HTR-8/SVneo (cell line): ENCODE measurements at regions not wholly inside any gene's neighbourhood (a gene's known extent, or its start where the extent isn't known, plus 50 kb on each side); places are given as distances from the start of the nearest gene placed in this dataset.
"Not testable (repeated sequence)": the region's sequence is repeated elsewhere in the genome, so short reads cannot be mapped to it uniquely, and the experiment has no call there.

Experiments used
- DNase-seq: peaks from one replicate; pipeline ENCODE4 v3.0.0; 2011; ENCODE audit warnings: low spot score, mixed read lengths; ENCODE audit not compliant: insufficient read length
- FAIRE-seq: peaks from 2 replicates; lab custom pipeline; 2011; peaks lifted over from hg19 to GRCh38; lab: Jason Lieb, UNC

- DNase-seq (no peak), FAIRE-seq (no peak)
Measured at GRCh38 chr6:81289229-81289628, 463.3 kb downstream of the TENT5A start.

- DNase-seq (peak; percentile 21), FAIRE-seq (no peak)
Measured at GRCh38 chr6:81265106-81265505, 487.4 kb downstream of the TENT5A start.

GRCh38 chr6:81263531-81264168 lies 488.8 kb downstream of the TENT5A start:
- no peak for DNase-seq
- FAIRE-seq: no peak

GRCh38 chr6:81262656-81263055 lies 489.8 kb downstream of the TENT5A start:
- DNase-seq (no peak), FAIRE-seq (no peak)

- FAIRE-seq, DNase-seq: not testable (repeated sequence)
Measured at GRCh38 chr6:81256223-81256622, 496.3 kb downstream of the TENT5A start.

GRCh38 chr6:81253821-81254220 lies 498.7 kb downstream of the TENT5A start:
- no peak for FAIRE-seq

GRCh38 chr6:81252231-81252630 lies 500.2 kb downstream of the TENT5A start:
- no peak for FAIRE-seq
- no peak for DNase-seq

More at GRCh38 chr6:81253821-81254220, 498.7 kb downstream of the TENT5A start:
- DNase-seq: no peak

GRCh38 chr6:81246200-81246599 lies 506.3 kb downstream of the TENT5A start:
- DNase-seq (no peak), FAIRE-seq (no peak)

- no peak for FAIRE-seq
- no peak for DNase-seq
Measured at GRCh38 chr6:81242624-81243023, 509.9 kb downstream of the TENT5A start.

GRCh38 chr6:81241126-81242041 lies 511.1 kb downstream of the TENT5A start:
- no peak for FAIRE-seq
- peak; percentile 10 for DNase-seq

GRCh38 chr6:81238390-81238789 lies 514.1 kb downstream of the TENT5A start:
- DNase-seq (no peak), FAIRE-seq (no peak)

GRCh38 chr6:81237226-81237625 lies 515.3 kb downstream of the TENT5A start:
- DNase-seq (no peak), FAIRE-seq (no peak)

GRCh38 chr6:81235512-81235911 lies 517.0 kb downstream of the TENT5A start:
- no peak for FAIRE-seq

GRCh38 chr6:81233990-81234389 lies 518.5 kb downstream of the TENT5A start:
- DNase-seq (no peak), FAIRE-seq (no peak)

More at GRCh38 chr6:81235512-81235911, 517.0 kb downstream of the TENT5A start:
- DNase-seq: no peak

- DNase-seq (no peak), FAIRE-seq (no peak)
Measured at GRCh38 chr6:81228912-81229555, 523.4 kb downstream of the TENT5A start.

- FAIRE-seq (no peak), DNase-seq (no peak)
Measured at GRCh38 chr6:81226957-81227356, 525.5 kb downstream of the TENT5A start.

- FAIRE-seq (no peak), DNase-seq (no peak)
Measured at GRCh38 chr6:81216668-81217067, 535.8 kb downstream of the TENT5A start.

GRCh38 chr6:81215092-81215432 lies 537.4 kb downstream of the TENT5A start:
- DNase-seq (no peak), FAIRE-seq (no peak)

GRCh38 chr6:81214414-81215091 lies 537.9 kb downstream of the TENT5A start:
- DNase-seq (no peak), FAIRE-seq (no peak)

GRCh38 chr6:81204731-81205130 lies 547.8 kb downstream of the TENT5A start:
- DNase-seq: no peak
- no peak for FAIRE-seq
